Ovary (tissue), 3 donors: ENCODE measurements at regions not wholly inside any gene's neighbourhood (a gene's known extent, or its start where the extent isn't known, plus 50 kb on each side); places are given as distances from the start of the nearest gene placed in this dataset.

Experiments used
- CTCF ChIP-seq, 3 donors: fragments of 450-650 bp in 2 of 3; fragments of 200-600 bp in 1 of 3; IDR thresholded peaks; one replicate each; pipeline versions ENCODE4 v1.5.1 to v1.8.0; 2016 to 2022; ENCODE audit warnings: antibody characterized with exemption in 3 of 3, mild to moderate bottlenecking in 1 of 3
- POLR2A ChIP-seq: fragments of 450-650 bp; IDR thresholded peaks from one replicate; pipeline ENCODE4 v1.6.1; 2017; ENCODE audit warnings: antibody characterized with exemption, mild to moderate bottlenecking, moderate library complexity
- donor health status: DM: no; HTN: no; CAD: no.

- TF ChIP-seq POLR2A (no peak), CTCF (IDR thresholded peaks at IDR 0.05) (no peak)
Observed at GRCh38 chr6:44056392-44057237, 70.6 kb downstream of the MRPL14 start.
